A549 (cell line): ENCODE measurements at regions not wholly inside any gene's neighbourhood (a gene's known extent, or its start where the extent isn't known, plus 50 kb on each side); places are given as distances from the start of the nearest gene placed in this dataset.
A peak's percentile ranks its signal among the peaks of the same experiment; 100 is the strongest.

Experiments
- CTCF ChIP-seq: fragments of >200 bp; sonication (Bioruptor Twin); formaldehyde crosslinking; IDR thresholded peaks from 3 replicates; pipeline ENCODE4 v1.5.1; 2016
- FOSL2 ChIP-seq, 2 experiments: fragments of 450-650 bp in 1 of 2; fragments of >200 bp in 1 of 2; sonication (Bioruptor Twin) in 1 of 2; formaldehyde crosslinking; IDR thresholded peaks; 2 replicates each; pipeline versions ENCODE4 v1.5.0 to v1.6.1; 2016 to 2020; ENCODE audit warnings: mild to moderate bottlenecking in 1 of 2, moderate library complexity in 1 of 2
- NFE2L2 ChIP-seq: fragments of 150-350 bp; conservative IDR thresholded peaks from 2 replicates; pipeline ENCODE4 v1.6.1; 2014; ENCODE audit warnings: low read length

GRCh38 chr5:27908341-27908740 is 870.0 kb upstream of the CDH9 start:
- TF ChIP-seq CTCF (no peak), FOSL2 (IDR thresholded peaks at IDR 0.05) (no peak), FOSL2 (CRISPR knock-in tag; IDR thresholded peaks at IDR 0.05) (0 out of 2 replicates have a peak, but pooled peaks have one; percentile 29), NFE2L2 (no peak)
